Endothelial cell of umbilical vein (primary cell): ENCODE measurements at regions not wholly inside any gene's neighbourhood (a gene's known extent, or its start where the extent isn't known, plus 50 kb on each side); places are given as distances from the start of the nearest gene placed in this dataset.

Experiments used
- BruUV-seq: library from RNA; stranded (reverse); fragments of 400-500 nt; replicated peaks from 2 replicates; lab custom pipeline; 2021; lab: Mats Ljungman, UMichigan
- CTCF ChIA-PET: fragments of 300-600, 350-600 bp; sonication (Branson Sonifier 250); formaldehyde crosslinking; loops from one replicate; lab custom pipeline; 2021; ENCODE audit warnings: antibody characterized with exemption, inconsistent platforms; lab: Charles Lee
- POLR2A ChIA-PET: fragments of 300-600, 350-600 bp; sonication (Branson Sonifier 250); formaldehyde crosslinking; loops from one replicate; lab custom pipeline; 2021; ENCODE audit warnings: antibody characterized with exemption, inconsistent platforms; lab: Charles Lee
- DNase-seq: peaks from one replicate; pipeline ENCODE4 v3.0.0-alpha.2; 2011; ENCODE audit warnings: low read depth, low spot score
- FAIRE-seq: peaks from 2 replicates; lab custom pipeline; 2011; peaks lifted over from hg19 to GRCh38; lab: Jason Lieb, UNC
- H2AFZ ChIP-seq: 2 replicates; pipeline ENCODE4 v1.6.0; 2012; ENCODE audit warnings: low read depth, low read length, control low read depth, inconsistent platforms
- H3K27ac ChIP-seq: 2 replicates; pipeline ENCODE4 v1.5.1; 2011; ENCODE audit warnings: low read depth, mild to moderate bottlenecking, control low read depth, low read length, moderate library complexity; ENCODE audit not compliant: insufficient read depth
- H3K27me3 ChIP-seq, 2 experiments: 2 replicates each; pipeline versions ENCODE4 v1.6.0 to v1.6.1; 2011; ENCODE audit warnings: low read length in 2 of 2, mixed read lengths in 1 of 2; ENCODE audit not compliant: control insufficient read depth in 2 of 2, insufficient read depth in 2 of 2
- H3K36me3 ChIP-seq, 2 experiments: 2 replicates in 1 of 2; 3 replicates in 1 of 2; pipeline ENCODE4 v1.5.1; 2011; ENCODE audit warnings: low read length in 2 of 2, mild to moderate bottlenecking in 1 of 2, moderate library complexity in 1 of 2; ENCODE audit not compliant: control insufficient read depth in 2 of 2, insufficient read depth in 2 of 2; ENCODE audit errors: extremely low read depth in 1 of 2
- H3K4me1 ChIP-seq: 3 replicates; pipeline ENCODE4 v1.5.1; 2011; ENCODE audit warnings: mild to moderate bottlenecking, low read length; ENCODE audit not compliant: control insufficient read depth, insufficient read depth; ENCODE audit errors: extremely low read depth
- H3K4me2 ChIP-seq: 2 replicates; pipeline ENCODE4 v1.6.1; 2011; ENCODE audit warnings: low read length, control low read depth, mixed read lengths; ENCODE audit not compliant: insufficient read depth
- H3K4me3 ChIP-seq, 3 experiments: fragments of 200-600 bp in 1 of 3; sonication (generic), shearing (Covaris generic) in 1 of 3; replicated peaks in 1 of 3; 2 replicates each; pipeline ENCODE4 v1.5.1; 2011 to 2016; ENCODE audit warnings: control low read depth in 3 of 3, low read length in 3 of 3, mild to moderate bottlenecking in 2 of 3, inconsistent platforms in 1 of 3, low read depth in 1 of 3, moderate library complexity in 1 of 3; ENCODE audit not compliant: insufficient read depth in 1 of 3
- H3K79me2 ChIP-seq: 2 replicates; pipeline ENCODE4 v1.6.0; 2012; ENCODE audit warnings: low read length, inconsistent platforms; ENCODE audit not compliant: control insufficient read depth, insufficient read depth
- H3K9ac ChIP-seq: replicated peaks from 2 replicates; pipeline ENCODE3; 2011; ENCODE audit warnings: low read length, control low read depth; ENCODE audit not compliant: insufficient read depth; ENCODE audit errors: extremely low read depth
- H3K9me1 ChIP-seq: replicated peaks from 3 replicates; pipeline ENCODE4 v1.6.0; 2011; ENCODE audit warnings: mild to moderate bottlenecking, low read length; ENCODE audit not compliant: control insufficient read depth, insufficient read depth; ENCODE audit errors: extremely low read depth
- H3K9me3 ChIP-seq: replicated peaks from 2 replicates; pipeline ENCODE4 v1.5.1; 2012; ENCODE audit warnings: low read length, inconsistent platforms; ENCODE audit not compliant: control insufficient read depth, insufficient read depth
- H4K20me1 ChIP-seq: replicated peaks from 2 replicates; pipeline ENCODE3; 2011; ENCODE audit warnings: mild to moderate bottlenecking, low read length; ENCODE audit not compliant: control insufficient read depth, insufficient read depth; ENCODE audit errors: extremely low read depth
- EZH2 ChIP-seq: IDR thresholded peaks from 2 replicates; pipeline ENCODE4 v1.6.1; 2012; ENCODE audit warnings: borderline replicate concordance, low read depth, mild to moderate bottlenecking, moderate library complexity, low read length, inconsistent platforms; ENCODE audit not compliant: severe bottlenecking
- FOS ChIP-seq: IDR thresholded peaks from 2 replicates; pipeline ENCODE4 v1.6.1; 2011; ENCODE audit warnings: mild to moderate bottlenecking, low read length, moderate library complexity, borderline replicate concordance; ENCODE audit not compliant: insufficient read depth
- GATA2 ChIP-seq: IDR thresholded peaks from 2 replicates; pipeline ENCODE4 v1.7.0; 2011; ENCODE audit warnings: low read depth, mild to moderate bottlenecking, moderate library complexity, mixed read lengths, low read length; ENCODE audit not compliant: insufficient read length, insufficient read depth
- JUN ChIP-seq: IDR thresholded peaks from 2 replicates; pipeline ENCODE4 v1.6.1; 2011; ENCODE audit warnings: borderline replicate concordance, low read depth; ENCODE audit not compliant: insufficient read length, insufficient read depth
- MYC ChIP-seq: IDR thresholded peaks from one replicate; pipeline ENCODE4 v1.6.1; 2011; ENCODE audit warnings: mild to moderate bottlenecking, low read depth, low read length
- POLR2A ChIP-seq: IDR thresholded peaks from 2 replicates; pipeline ENCODE4 v1.6.1; 2012; ENCODE audit warnings: low read depth, mild to moderate bottlenecking, control low read depth, low read length
- POLR2AphosphoS5 ChIP-seq: IDR thresholded peaks from 2 replicates; pipeline ENCODE4 v1.6.1; 2012; ENCODE audit warnings: low read depth, mild to moderate bottlenecking, control low read depth, low read length, moderate library complexity; ENCODE audit not compliant: insufficient read depth
- dilution Hi-C: fragments of 300-500 bp; cut with MboI; formaldehyde crosslinking; loops from one replicate; pipeline ENCODE4 v1.15.0; 2019; ENCODE audit warnings: low sequenced_read_pairs; ENCODE audit not compliant: extremely low pct_ligation_motif_present
- intact Hi-C: fragments of 100-400 bp; cut with micrococcal nuclease; formaldehyde crosslinking; loops from one replicate; pipeline ENCODE4 v1.10.0; 2022
- TF ChIP-seq, protein P1 (sequence below): IDR thresholded peaks from 2 replicates; pipeline ENCODE4 v1.6.1; 2011; ENCODE audit not compliant: insufficient read depth, insufficient read length
- TF ChIP-seq, protein P2 (sequence below), 2 donors: IDR thresholded peaks; 1 replicate in 1 of 2; 2 replicates in 1 of 2; pipeline ENCODE4 v1.5.1; 2011; ENCODE audit warnings: low read length in 2 of 2, mild to moderate bottlenecking in 2 of 2, moderate library complexity in 2 of 2, control low read depth in 1 of 2, inconsistent platforms in 1 of 2, low read depth in 1 of 2; ENCODE audit not compliant: insufficient read depth in 1 of 2; ENCODE audit errors: extremely low read depth in 1 of 2

- POLR2A ChIA-PET, result no interaction called here
- H3K4me1 ChIP-seq, result no peaks in the 10 kb centered on the region
- DNase-seq (no peak), FAIRE-seq (no peak)
- no peaks in the 10 kb centered on the region for H3K36me3 ChIP-seq
- no peak overlapping the region for H2AFZ ChIP-seq
- H3K79me2 ChIP-seq, result no peaks in the 10 kb centered on the region
- peaks cover 1% of the 10 kb centered on the region for H3K9me1 ChIP-seq
- H3K9ac ChIP-seq, result no peak overlapping the region
- no peak overlapping the region for H3K27ac ChIP-seq
- TF ChIP-seq, protein P1, sequence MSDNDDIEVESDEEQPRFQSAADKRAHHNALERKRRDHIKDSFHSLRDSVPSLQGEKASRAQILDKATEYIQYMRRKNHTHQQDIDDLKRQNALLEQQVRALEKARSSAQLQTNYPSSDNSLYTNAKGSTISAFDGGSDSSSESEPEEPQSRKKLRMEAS, result no peak
- TF ChIP-seq GATA2 (no peak), FOS (no peak), POLR2A (no peak), POLR2AphosphoS5 (no peak), JUN (no peak), MYC (no peak), EZH2 (no peak)
- TF ChIP-seq, protein P2, sequence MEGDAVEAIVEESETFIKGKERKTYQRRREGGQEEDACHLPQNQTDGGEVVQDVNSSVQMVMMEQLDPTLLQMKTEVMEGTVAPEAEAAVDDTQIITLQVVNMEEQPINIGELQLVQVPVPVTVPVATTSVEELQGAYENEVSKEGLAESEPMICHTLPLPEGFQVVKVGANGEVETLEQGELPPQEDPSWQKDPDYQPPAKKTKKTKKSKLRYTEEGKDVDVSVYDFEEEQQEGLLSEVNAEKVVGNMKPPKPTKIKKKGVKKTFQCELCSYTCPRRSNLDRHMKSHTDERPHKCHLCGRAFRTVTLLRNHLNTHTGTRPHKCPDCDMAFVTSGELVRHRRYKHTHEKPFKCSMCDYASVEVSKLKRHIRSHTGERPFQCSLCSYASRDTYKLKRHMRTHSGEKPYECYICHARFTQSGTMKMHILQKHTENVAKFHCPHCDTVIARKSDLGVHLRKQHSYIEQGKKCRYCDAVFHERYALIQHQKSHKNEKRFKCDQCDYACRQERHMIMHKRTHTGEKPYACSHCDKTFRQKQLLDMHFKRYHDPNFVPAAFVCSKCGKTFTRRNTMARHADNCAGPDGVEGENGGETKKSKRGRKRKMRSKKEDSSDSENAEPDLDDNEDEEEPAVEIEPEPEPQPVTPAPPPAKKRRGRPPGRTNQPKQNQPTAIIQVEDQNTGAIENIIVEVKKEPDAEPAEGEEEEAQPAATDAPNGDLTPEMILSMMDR (IDR thresholded peaks at IDR 0.05; ENCODE audit: extremely low read depth in 1 of 2, insufficient read depth in 1 of 2, low read depth in 1 of 2, low read length in 2 of 2), result no peak
- H4K20me1 ChIP-seq, result no peaks in the 10 kb centered on the region
- dilution Hi-C loops, result no loop called here
- H3K4me2 ChIP-seq, result no peak overlapping the region
- no peaks in the 10 kb centered on the region for H3K27me3 ChIP-seq
- no peak overlapping the region for H3K4me3 ChIP-seq
- CTCF ChIA-PET, result no interaction called here
- no peaks in the 10 kb centered on the region for H3K9me3 ChIP-seq
- intact Hi-C loops, result no loop called here
- no TSS peak for BruUV-seq
These were observed 328.5 kb upstream of the GOLIM4 start for GRCh38 chr3:168424059-168424734.
